Endothelial cell of umbilical vein (primary cell): ENCODE measurements at regions not wholly inside any gene's neighbourhood (a gene's known extent, or its start where the extent isn't known, plus 50 kb on each side); places are given as distances from the start of the nearest gene placed in this dataset.

Experiments used
- BruUV-seq: library from RNA; stranded (reverse); fragments of 400-500 nt; replicated peaks from 2 replicates; lab custom pipeline; 2021; lab: Mats Ljungman, UMichigan
- CTCF ChIA-PET: fragments of 300-600, 350-600 bp; sonication (Branson Sonifier 250); formaldehyde crosslinking; loops from one replicate; lab custom pipeline; 2021; ENCODE audit warnings: antibody characterized with exemption, inconsistent platforms; lab: Charles Lee
- POLR2A ChIA-PET: fragments of 300-600, 350-600 bp; sonication (Branson Sonifier 250); formaldehyde crosslinking; loops from one replicate; lab custom pipeline; 2021; ENCODE audit warnings: antibody characterized with exemption, inconsistent platforms; lab: Charles Lee
- DNase-seq: peaks from one replicate; pipeline ENCODE4 v3.0.0-alpha.2; 2011; ENCODE audit warnings: low read depth, low spot score
- FAIRE-seq: peaks from 2 replicates; lab custom pipeline; 2011; peaks lifted over from hg19 to GRCh38; lab: Jason Lieb, UNC
- H2AFZ ChIP-seq: 2 replicates; pipeline ENCODE4 v1.6.0; 2012; ENCODE audit warnings: low read depth, low read length, control low read depth, inconsistent platforms
- H3K27ac ChIP-seq: 2 replicates; pipeline ENCODE4 v1.5.1; 2011; ENCODE audit warnings: low read depth, mild to moderate bottlenecking, control low read depth, low read length, moderate library complexity; ENCODE audit not compliant: insufficient read depth
- H3K27me3 ChIP-seq, 2 experiments: 2 replicates each; pipeline versions ENCODE4 v1.6.0 to v1.6.1; 2011; ENCODE audit warnings: low read length in 2 of 2, mixed read lengths in 1 of 2; ENCODE audit not compliant: control insufficient read depth in 2 of 2, insufficient read depth in 2 of 2
- H3K36me3 ChIP-seq, 2 experiments: 2 replicates in 1 of 2; 3 replicates in 1 of 2; pipeline ENCODE4 v1.5.1; 2011; ENCODE audit warnings: low read length in 2 of 2, mild to moderate bottlenecking in 1 of 2, moderate library complexity in 1 of 2; ENCODE audit not compliant: control insufficient read depth in 2 of 2, insufficient read depth in 2 of 2; ENCODE audit errors: extremely low read depth in 1 of 2
- H3K4me1 ChIP-seq: 3 replicates; pipeline ENCODE4 v1.5.1; 2011; ENCODE audit warnings: mild to moderate bottlenecking, low read length; ENCODE audit not compliant: control insufficient read depth, insufficient read depth; ENCODE audit errors: extremely low read depth
- H3K4me2 ChIP-seq: 2 replicates; pipeline ENCODE4 v1.6.1; 2011; ENCODE audit warnings: low read length, control low read depth, mixed read lengths; ENCODE audit not compliant: insufficient read depth
- H3K4me3 ChIP-seq, 3 experiments: fragments of 200-600 bp in 1 of 3; sonication (generic), shearing (Covaris generic) in 1 of 3; replicated peaks in 1 of 3; 2 replicates each; pipeline ENCODE4 v1.5.1; 2011 to 2016; ENCODE audit warnings: control low read depth in 3 of 3, low read length in 3 of 3, mild to moderate bottlenecking in 2 of 3, inconsistent platforms in 1 of 3, low read depth in 1 of 3, moderate library complexity in 1 of 3; ENCODE audit not compliant: insufficient read depth in 1 of 3
- H3K79me2 ChIP-seq: 2 replicates; pipeline ENCODE4 v1.6.0; 2012; ENCODE audit warnings: low read length, inconsistent platforms; ENCODE audit not compliant: control insufficient read depth, insufficient read depth
- H3K9ac ChIP-seq: replicated peaks from 2 replicates; pipeline ENCODE3; 2011; ENCODE audit warnings: low read length, control low read depth; ENCODE audit not compliant: insufficient read depth; ENCODE audit errors: extremely low read depth
- H3K9me1 ChIP-seq: replicated peaks from 3 replicates; pipeline ENCODE4 v1.6.0; 2011; ENCODE audit warnings: mild to moderate bottlenecking, low read length; ENCODE audit not compliant: control insufficient read depth, insufficient read depth; ENCODE audit errors: extremely low read depth
- H3K9me3 ChIP-seq: replicated peaks from 2 replicates; pipeline ENCODE4 v1.5.1; 2012; ENCODE audit warnings: low read length, inconsistent platforms; ENCODE audit not compliant: control insufficient read depth, insufficient read depth
- H4K20me1 ChIP-seq: replicated peaks from 2 replicates; pipeline ENCODE3; 2011; ENCODE audit warnings: mild to moderate bottlenecking, low read length; ENCODE audit not compliant: control insufficient read depth, insufficient read depth; ENCODE audit errors: extremely low read depth
- EZH2 ChIP-seq: IDR thresholded peaks from 2 replicates; pipeline ENCODE4 v1.6.1; 2012; ENCODE audit warnings: borderline replicate concordance, low read depth, mild to moderate bottlenecking, moderate library complexity, low read length, inconsistent platforms; ENCODE audit not compliant: severe bottlenecking
- FOS ChIP-seq: IDR thresholded peaks from 2 replicates; pipeline ENCODE4 v1.6.1; 2011; ENCODE audit warnings: mild to moderate bottlenecking, low read length, moderate library complexity, borderline replicate concordance; ENCODE audit not compliant: insufficient read depth
- GATA2 ChIP-seq: IDR thresholded peaks from 2 replicates; pipeline ENCODE4 v1.7.0; 2011; ENCODE audit warnings: low read depth, mild to moderate bottlenecking, moderate library complexity, mixed read lengths, low read length; ENCODE audit not compliant: insufficient read length, insufficient read depth
- JUN ChIP-seq: IDR thresholded peaks from 2 replicates; pipeline ENCODE4 v1.6.1; 2011; ENCODE audit warnings: borderline replicate concordance, low read depth; ENCODE audit not compliant: insufficient read length, insufficient read depth
- MYC ChIP-seq: IDR thresholded peaks from one replicate; pipeline ENCODE4 v1.6.1; 2011; ENCODE audit warnings: mild to moderate bottlenecking, low read depth, low read length
- POLR2A ChIP-seq: IDR thresholded peaks from 2 replicates; pipeline ENCODE4 v1.6.1; 2012; ENCODE audit warnings: low read depth, mild to moderate bottlenecking, control low read depth, low read length
- POLR2AphosphoS5 ChIP-seq: IDR thresholded peaks from 2 replicates; pipeline ENCODE4 v1.6.1; 2012; ENCODE audit warnings: low read depth, mild to moderate bottlenecking, control low read depth, low read length, moderate library complexity; ENCODE audit not compliant: insufficient read depth
- dilution Hi-C: fragments of 300-500 bp; cut with MboI; formaldehyde crosslinking; loops from one replicate; pipeline ENCODE4 v1.15.0; 2019; ENCODE audit warnings: low sequenced_read_pairs; ENCODE audit not compliant: extremely low pct_ligation_motif_present
- intact Hi-C: fragments of 100-400 bp; cut with micrococcal nuclease; formaldehyde crosslinking; loops from one replicate; pipeline ENCODE4 v1.10.0; 2022
- TF ChIP-seq, protein P1 (sequence below): IDR thresholded peaks from 2 replicates; pipeline ENCODE4 v1.6.1; 2011; ENCODE audit not compliant: insufficient read depth, insufficient read length
- TF ChIP-seq, protein P2 (sequence below), 2 donors: IDR thresholded peaks; 1 replicate in 1 of 2; 2 replicates in 1 of 2; pipeline ENCODE4 v1.5.1; 2011; ENCODE audit warnings: low read length in 2 of 2, mild to moderate bottlenecking in 2 of 2, moderate library complexity in 2 of 2, control low read depth in 1 of 2, inconsistent platforms in 1 of 2, low read depth in 1 of 2; ENCODE audit not compliant: insufficient read depth in 1 of 2; ENCODE audit errors: extremely low read depth in 1 of 2

DNA sequence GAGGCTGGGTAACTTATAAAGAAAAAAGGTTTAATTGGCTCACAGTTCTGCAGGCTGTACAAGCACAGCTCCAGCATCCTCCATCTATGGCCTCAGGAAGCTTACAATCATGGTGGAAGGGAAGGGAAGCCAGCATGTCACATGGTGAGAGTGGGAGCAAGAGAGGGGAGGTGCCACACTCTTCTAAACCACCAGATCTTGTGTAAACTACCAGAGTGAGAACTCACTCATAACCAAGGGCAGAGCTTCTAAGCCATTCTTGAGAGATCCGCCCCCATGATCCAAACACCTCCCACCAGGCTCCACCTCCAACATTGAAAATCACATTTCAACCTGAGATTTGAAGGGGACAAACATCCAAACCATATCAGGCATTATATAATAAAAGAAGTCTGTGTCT is 121.6 kb upstream of the CDC42EP3 start:
- Histone ChIP-seq H3K36me3 (no peaks in the 10 kb centered on the region), H3K9me1 (no peaks in the 10 kb centered on the region), H4K20me1 (no peaks in the 10 kb centered on the region), H3K4me1 (no peaks in the 10 kb centered on the region), H3K9ac (no peak overlapping the region), H3K4me3 (no peak overlapping the region), H3K9me3 (no peaks in the 10 kb centered on the region), H3K27ac (no peak overlapping the region), H3K79me2 (no peaks in the 10 kb centered on the region), H2AFZ (no peak overlapping the region), H3K4me2 (no peak overlapping the region), H3K27me3 (no peaks in the 10 kb centered on the region)
- DNase-seq (no peak), FAIRE-seq (no peak)
- dilution Hi-C loops (no loop called here), intact Hi-C loops (no loop called here)
- ChIA-PET CTCF (interaction anchor here (0.7 kb wide), 1 partner anchor 26 kb away, joined by 3 read pairs; no protein-coding TSS in a partner anchor), POLR2A (no interaction called here)
- TF ChIP-seq GATA2, result no peak
- no peak for TF ChIP-seq POLR2A
- TF ChIP-seq, protein P1, sequence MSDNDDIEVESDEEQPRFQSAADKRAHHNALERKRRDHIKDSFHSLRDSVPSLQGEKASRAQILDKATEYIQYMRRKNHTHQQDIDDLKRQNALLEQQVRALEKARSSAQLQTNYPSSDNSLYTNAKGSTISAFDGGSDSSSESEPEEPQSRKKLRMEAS, result no peak
- no peak for TF ChIP-seq EZH2
- TF ChIP-seq, protein P2, sequence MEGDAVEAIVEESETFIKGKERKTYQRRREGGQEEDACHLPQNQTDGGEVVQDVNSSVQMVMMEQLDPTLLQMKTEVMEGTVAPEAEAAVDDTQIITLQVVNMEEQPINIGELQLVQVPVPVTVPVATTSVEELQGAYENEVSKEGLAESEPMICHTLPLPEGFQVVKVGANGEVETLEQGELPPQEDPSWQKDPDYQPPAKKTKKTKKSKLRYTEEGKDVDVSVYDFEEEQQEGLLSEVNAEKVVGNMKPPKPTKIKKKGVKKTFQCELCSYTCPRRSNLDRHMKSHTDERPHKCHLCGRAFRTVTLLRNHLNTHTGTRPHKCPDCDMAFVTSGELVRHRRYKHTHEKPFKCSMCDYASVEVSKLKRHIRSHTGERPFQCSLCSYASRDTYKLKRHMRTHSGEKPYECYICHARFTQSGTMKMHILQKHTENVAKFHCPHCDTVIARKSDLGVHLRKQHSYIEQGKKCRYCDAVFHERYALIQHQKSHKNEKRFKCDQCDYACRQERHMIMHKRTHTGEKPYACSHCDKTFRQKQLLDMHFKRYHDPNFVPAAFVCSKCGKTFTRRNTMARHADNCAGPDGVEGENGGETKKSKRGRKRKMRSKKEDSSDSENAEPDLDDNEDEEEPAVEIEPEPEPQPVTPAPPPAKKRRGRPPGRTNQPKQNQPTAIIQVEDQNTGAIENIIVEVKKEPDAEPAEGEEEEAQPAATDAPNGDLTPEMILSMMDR (IDR thresholded peaks at IDR 0.05; ENCODE audit: extremely low read depth in 1 of 2, insufficient read depth in 1 of 2, low read depth in 1 of 2, low read length in 2 of 2), result no peak
- no peak for TF ChIP-seq JUN
- TF ChIP-seq MYC, result no peak
- no peak for TF ChIP-seq POLR2AphosphoS5
- no peak for TF ChIP-seq FOS
- BruUV-seq, result no TSS peak
